GM18868 (cell line): ENCODE measurements at regions not wholly inside any gene's neighbourhood (a gene's known extent, or its start where the extent isn't known, plus 50 kb on each side); places are given as distances from the start of the nearest gene placed in this dataset.
"Not testable (repeated sequence)": the region's sequence is repeated elsewhere in the genome, so short reads cannot be mapped to it uniquely, and the experiment has no call there.

Source experiments
- ATAC-seq: cut with Tn5 transposase; IDR thresholded peaks from one replicate; pipeline ENCODE4 v1.9.1; 2021; ENCODE audit warnings: mild to moderate bottlenecking, moderate library complexity; ENCODE audit not compliant: unreplicated experiment

- not testable (repeated sequence) for ATAC-seq
These were observed 197.2 kb upstream of the MYLIP start for GRCh38 chr6:15931697-15932096.

- ATAC-seq = no peak
These were observed 198.7 kb upstream of the MYLIP start for GRCh38 chr6:15930207-15930606.

DNA sequence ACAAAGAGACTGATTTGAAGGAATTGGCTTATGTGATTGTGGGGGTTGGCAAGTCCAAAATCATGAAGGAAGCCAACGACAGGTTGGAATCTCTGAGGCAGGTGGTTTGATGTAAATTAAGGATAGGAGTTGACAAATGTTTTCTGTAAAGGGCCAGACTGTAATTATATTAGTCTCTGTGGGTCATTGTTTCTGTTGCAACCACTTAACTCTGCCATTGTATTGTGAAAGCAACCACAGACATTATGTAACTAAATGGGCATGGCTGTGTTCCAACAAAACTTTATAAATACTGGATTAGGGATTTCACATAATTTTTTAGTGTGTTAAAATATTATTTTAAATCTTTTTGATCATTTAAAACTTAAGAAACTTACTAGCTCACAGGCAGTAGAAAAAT is 199.2 kb upstream of the MYLIP start:
- no peak for ATAC-seq

DNA sequence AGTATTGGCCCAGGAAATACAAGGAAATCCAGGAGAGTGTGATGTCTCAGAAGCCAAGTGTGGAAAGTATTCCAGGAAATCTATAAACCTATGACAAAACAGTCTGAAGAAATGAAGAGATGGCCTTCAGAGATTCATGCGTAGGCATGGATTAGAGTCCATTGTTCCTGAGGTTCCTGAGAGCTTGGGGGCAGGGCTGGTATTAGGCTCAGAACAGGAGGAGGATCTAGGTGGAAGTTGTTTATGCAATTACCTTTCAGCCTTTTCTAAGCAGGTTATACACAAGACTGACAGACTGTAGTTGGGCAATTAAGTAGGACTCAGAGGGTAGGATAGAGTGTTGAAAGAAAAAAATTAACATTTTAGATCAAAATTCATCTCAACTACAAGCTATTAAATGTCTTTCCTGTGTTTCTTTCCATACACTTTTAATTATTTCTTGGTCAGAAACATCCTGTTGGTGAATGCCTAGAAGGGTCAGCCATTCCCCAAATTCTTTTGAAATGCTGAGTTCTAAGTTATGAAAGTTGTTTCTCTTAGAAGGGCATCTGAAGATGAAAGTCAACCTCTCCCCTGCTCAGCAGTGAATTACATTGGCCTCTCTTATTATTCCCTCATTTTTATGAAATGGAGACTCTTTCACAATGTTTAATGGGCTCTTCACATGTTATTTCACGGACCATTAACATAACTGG is 201.2 kb upstream of the MYLIP start:
- no peak for ATAC-seq

GRCh38 chr6:15926256-15926655 is 202.6 kb upstream of the MYLIP start:
- no peak for ATAC-seq

- no peak for ATAC-seq
These were observed 204.0 kb upstream of the MYLIP start for GRCh38 chr6:15924893-15925292.

DNA sequence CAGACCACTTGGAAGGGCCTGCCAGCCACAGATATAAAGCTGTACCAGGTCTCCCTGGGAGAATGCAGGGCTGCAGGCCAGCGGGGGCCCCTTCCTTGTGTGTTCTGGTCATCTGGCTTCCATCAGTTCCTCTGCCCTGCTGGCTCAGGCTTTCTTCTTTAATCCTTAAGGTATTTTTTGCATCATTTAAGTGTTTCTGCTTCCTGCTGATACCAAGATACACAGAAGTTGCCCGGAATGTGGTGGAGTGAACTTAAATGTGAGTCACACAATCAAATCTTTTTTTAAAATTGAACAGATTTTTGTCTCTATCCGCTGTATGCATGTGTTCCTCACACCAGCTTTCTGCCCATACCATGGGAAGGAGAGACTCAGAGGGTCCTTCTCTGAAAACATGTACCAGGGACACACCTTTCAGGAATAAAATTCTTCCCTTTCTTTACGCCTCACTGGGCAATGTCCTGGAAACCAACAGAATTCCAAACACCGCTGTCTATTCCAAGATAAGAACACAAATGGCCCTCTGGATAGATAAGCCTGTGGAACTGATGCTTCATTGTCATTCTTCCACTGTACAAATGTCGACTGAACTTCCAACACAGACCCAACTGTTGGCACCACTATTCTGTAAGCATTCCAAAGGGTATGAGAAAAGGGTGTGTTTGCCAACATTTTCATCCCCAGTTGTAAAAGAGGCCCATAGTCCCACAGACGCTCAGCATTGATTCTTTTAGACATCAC is 206.2 kb upstream of the MYLIP start:
- ATAC-seq = no peak

GRCh38 chr6:15921243-15921642 is 207.6 kb upstream of the MYLIP start:
- no peak for ATAC-seq

- no peak for ATAC-seq
These were observed 212.3 kb upstream of the MYLIP start for GRCh38 chr6:15916581-15916980.

- no peak for ATAC-seq
These were observed 213.2 kb upstream of the MYLIP start for GRCh38 chr6:15915508-15916178.

GRCh38 chr6:15914553-15914952 is 214.3 kb upstream of the MYLIP start:
- ATAC-seq = no peak

- no peak for ATAC-seq
These were observed 215.3 kb upstream of the MYLIP start for GRCh38 chr6:15913573-15913972.

DNA sequence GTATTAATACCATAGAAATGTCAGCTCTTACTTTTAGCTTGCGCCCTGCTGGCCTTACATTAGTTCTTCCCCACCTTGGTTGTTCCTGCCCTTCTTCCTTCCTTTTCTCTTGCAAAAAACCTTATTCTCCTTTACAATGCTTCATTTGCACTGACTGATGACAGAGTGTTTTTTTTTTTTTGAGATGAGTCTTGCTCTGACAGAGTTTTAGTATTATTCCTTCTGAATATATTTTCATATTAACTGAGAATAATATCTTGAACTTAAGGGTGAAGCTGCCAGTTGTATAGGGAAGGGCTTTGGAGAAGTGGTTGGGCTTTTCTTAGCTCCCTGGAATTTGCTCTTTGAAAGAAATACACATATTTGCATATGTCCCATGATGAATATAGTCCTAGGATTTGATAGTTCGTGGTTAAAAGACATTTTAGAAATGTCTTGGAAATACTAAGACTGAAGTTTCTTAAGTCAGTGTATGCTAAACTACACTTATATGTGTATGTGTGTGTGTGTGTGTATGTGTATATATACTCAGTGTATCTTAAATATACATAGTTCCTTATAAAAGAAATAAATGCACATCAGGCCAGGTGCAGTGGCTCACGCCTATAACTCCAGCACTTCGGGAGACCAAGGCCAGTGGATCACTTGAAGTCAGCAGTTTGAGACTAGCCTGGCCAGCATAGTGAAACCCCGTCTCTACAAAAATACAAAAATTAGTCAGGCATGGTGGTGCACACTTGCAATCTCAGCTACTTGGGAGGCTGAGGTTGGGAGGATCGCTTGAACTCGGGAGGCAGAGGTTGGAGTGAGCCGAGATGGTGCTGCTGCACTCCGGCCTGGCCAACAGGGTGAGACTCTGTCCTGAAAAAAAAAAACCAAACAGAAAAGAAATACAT is 216.1 kb upstream of the MYLIP start:
- no peak for ATAC-seq

DNA sequence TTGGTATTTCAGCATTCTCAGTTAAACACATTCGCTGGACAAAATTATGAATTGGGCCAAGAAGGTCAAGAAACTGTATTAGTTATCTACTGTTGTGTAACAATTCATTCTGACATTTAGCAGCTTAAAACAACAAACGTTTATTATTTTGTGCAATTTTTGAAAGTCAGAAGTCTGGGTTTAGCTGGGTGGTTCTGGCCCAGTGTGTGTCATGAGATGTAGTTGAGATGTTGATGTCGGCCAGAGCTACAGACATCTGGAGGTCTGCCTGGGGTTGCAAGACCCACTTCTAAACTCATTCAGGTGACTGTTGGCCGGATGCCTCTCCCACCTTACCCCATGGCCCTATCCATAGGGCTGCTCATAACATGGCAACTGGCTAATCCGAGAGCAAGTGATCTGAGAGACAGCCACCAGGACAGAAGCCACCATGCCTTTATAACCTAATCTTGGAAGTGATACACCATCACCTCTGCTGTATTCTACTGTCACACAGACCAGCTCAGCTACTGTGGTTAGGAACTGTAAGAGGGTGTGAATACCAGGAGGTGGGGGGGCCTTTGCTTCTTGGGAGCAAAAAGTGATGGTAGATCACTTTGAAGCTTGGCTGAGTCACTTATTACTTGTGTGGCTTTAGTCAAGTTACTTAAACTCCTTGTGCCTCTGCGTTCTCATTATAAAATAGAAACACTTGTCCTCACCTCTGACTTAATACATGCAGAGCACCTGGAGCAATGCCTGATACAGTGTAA is 217.0 kb upstream of the MYLIP start:
- ATAC-seq = no peak

- no peak for ATAC-seq
These were observed 219.4 kb upstream of the MYLIP start for GRCh38 chr6:15909290-15910070.

- no peak for ATAC-seq
These were observed 220.0 kb upstream of the MYLIP start for GRCh38 chr6:15908871-15909270.

DNA sequence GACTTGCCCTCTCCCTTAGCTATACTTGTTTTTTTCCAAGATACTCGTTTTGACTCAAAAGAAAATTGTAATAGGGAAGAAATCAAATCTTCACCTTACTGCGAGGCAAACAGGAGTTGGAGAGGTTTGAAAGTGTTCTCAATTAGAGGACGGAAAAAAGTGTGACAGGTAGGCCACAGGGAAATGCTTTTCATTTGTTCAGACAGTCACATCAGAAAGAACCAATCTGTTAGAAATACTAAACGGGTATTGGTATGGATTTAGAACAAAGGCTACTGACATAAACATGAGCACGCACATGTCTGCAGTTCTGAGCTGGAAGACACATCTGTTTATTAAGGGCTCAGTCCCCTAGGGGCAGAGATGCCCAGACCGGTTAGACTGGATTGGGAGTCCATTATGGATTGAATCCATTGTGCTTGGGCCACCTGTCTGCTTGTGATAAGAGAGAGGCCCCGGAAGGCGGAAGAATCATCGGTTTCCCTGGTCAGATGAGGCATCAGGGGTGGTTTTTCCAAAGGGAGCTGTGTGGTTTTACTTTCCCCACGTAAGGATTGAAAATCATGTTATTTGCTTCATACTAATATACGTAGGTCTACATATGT is 220.9 kb upstream of the MYLIP start:
- ATAC-seq = no peak

DNA sequence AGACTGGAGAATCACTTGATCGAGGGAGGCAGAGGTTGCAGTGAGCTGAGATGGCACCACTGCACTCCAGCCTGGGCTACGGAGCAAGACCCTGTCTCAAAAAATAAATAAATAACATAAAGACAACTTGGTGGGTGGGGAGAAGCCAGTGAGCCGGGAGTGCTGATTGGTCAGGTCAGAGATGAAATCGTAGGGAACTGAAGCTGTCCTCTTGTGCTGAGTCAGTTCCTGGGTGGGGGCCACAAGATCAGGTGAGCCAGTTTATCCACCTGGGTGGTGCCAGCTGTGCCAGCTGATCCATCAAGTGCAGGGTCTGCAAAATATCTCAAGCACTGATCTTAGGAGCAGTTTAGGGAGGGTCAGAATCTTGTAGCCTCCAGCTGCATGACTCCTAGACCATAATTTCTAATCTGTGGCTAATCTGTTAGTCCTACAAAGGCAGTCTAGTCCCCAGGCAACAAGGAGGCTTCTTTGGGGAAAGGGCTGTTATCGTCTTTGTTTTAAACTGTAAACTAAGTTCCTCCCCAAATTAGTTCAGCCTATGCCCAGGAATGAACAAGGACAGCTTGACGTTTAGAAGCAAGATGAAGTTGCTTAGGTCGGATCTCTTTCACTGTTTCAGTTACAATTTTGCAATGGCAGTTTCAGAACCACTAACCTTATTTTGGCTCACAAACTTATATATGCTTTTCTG is 221.5 kb upstream of the MYLIP start:
- not testable (repeated sequence) for ATAC-seq
